Activated T-helper 1 cell treated with anti-CD3 and anti-CD28 coated beads, Interleukin-2, amount 50 U/mL, for 16 hours (primary cell): ENCODE measurements at regions not wholly inside any gene's neighbourhood (a gene's known extent, or its start where the extent isn't known, plus 50 kb on each side); places are given as distances from the start of the nearest gene placed in this dataset.

Experiments used
- DNase-seq, 2 donors: peaks; one replicate each; pipeline ENCODE4 v3.0.0-alpha.2; 2020; ENCODE audit warnings: low read depth in 1 of 2, low spot score in 1 of 2

- no peak for DNase-seq
Observed at GRCh38 chr20:40925829-40926510, 102.7 kb upstream of the TOP1 start.

GRCh38 chr20:40926928-40927327, 101.7 kb upstream of the TOP1 start:
- no peak for DNase-seq

GRCh38 chr20:40930561-40930960, 98.1 kb upstream of the TOP1 start:
- no peak for DNase-seq

GRCh38 chr20:40931410-40932044, 97.1 kb upstream of the TOP1 start:
- DNase-seq: no peak

- DNase-seq: no peak
Observed at GRCh38 chr20:40932436-40932835, 96.2 kb upstream of the TOP1 start.

- DNase-seq: no peak
Observed at GRCh38 chr20:40933758-40934157, 94.9 kb upstream of the TOP1 start.

- DNase-seq: no peak
Observed at GRCh38 chr20:40938020-40938419, 90.6 kb upstream of the TOP1 start.

GRCh38 chr20:40939667-40940066, 89.0 kb upstream of the TOP1 start:
- no peak for DNase-seq

- DNase-seq: no peak
Observed at GRCh38 chr20:40941133-40941610, 87.5 kb upstream of the TOP1 start.

- no peak for DNase-seq
Observed at GRCh38 chr20:40942006-40942405, 86.6 kb upstream of the TOP1 start.

GRCh38 chr20:40942775-40943174, 85.8 kb upstream of the TOP1 start:
- DNase-seq: no peak

GRCh38 chr20:40943591-40943990, 85.0 kb upstream of the TOP1 start:
- no peak for DNase-seq

GRCh38 chr20:40945189-40945588, 83.4 kb upstream of the TOP1 start:
- no peak for DNase-seq

- no peak for DNase-seq
Observed at GRCh38 chr20:40945754-40946450, 82.7 kb upstream of the TOP1 start.

GRCh38 chr20:40946451-40946850, 82.2 kb upstream of the TOP1 start:
- DNase-seq: no peak

- DNase-seq: no peak
Observed at GRCh38 chr20:40948465-40949267, 80.0 kb upstream of the TOP1 start.

GRCh38 chr20:40949346-40949745, 79.3 kb upstream of the TOP1 start:
- no peak for DNase-seq

- no peak for DNase-seq
Observed at GRCh38 chr20:40952136-40952535, 76.5 kb upstream of the TOP1 start.

GRCh38 chr20:40953416-40953815, 75.2 kb upstream of the TOP1 start:
- no peak for DNase-seq

GRCh38 chr20:40953856-40954255, 74.8 kb upstream of the TOP1 start:
- DNase-seq: no peak

- DNase-seq: no peak
Observed at GRCh38 chr20:40954521-40955165, 74.0 kb upstream of the TOP1 start.
